ENCODE measurements at regions not wholly inside any gene's neighbourhood (a gene's known extent, or its start where the extent isn't known, plus 50 kb on each side); places are given as distances from the start of the nearest gene placed in this dataset.

DNA sequence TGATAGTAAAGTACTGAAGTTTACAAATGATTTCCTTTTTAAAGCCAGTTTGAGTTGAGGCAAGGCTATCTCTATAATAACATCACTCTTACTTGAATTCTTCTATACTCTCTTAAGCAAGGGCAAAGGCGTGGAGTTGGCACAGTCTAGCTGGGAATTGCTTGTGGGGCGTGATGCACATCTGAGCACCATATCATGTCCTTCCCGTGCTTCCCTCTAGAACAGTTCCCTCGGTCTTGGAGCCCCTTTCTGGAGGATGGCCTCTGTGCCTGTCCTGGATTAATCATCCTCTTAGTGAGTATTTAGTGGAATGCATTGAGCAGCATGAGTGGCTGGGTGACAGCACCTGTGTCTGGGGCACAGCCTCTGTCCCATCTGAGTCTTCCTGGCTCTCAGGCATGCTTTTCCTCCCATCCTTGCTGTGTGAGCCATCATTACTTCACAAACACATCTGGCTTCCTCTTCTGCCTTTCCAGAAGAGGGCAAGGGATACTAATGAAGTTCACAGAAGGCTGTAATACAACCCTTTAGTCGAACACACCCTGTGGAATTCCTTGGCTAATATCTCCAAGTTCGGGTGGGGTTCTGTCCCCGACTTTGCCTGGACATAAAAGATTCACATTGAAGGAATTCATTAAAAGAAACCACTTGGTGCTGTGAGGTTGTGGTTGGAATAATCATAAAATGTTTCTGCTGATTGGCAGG, 188.2 kb downstream of the FNDC1 start:
- TF ChIP-seq CTCF (IDR thresholded peaks at IDR 0.05; ENCODE audit: low read length, missing control alignments) = no peak
- H3K4me3 ChIP-seq (replicated peaks; ENCODE audit: low read depth, low read length) = no peak overlapping the region
- DNase-seq (ENCODE audit: low read depth) = no peak

DNA sequence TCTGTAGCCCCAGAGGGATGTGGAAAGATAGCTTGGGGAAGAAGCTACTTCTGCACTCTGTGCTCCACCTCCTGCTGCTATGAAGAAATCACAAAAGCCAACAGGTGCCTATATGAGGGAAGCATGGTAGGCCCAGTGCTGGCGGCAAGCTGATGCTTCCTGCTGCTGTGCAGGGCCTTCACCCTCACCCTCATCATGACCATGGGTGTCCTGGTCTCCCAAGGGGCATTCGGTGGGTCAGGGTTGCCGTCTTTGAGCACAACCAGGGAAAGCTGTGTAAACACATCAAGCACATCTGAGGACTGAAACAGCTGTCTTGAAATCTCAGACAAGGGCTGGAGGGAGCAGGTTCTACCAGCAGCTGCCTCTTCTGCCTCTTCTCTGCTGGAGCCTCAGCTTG, 184.0 kb downstream of the FNDC1 start:
- TF ChIP-seq CTCF (IDR thresholded peaks at IDR 0.05; ENCODE audit: low read length, missing control alignments) = no peak

DNA sequence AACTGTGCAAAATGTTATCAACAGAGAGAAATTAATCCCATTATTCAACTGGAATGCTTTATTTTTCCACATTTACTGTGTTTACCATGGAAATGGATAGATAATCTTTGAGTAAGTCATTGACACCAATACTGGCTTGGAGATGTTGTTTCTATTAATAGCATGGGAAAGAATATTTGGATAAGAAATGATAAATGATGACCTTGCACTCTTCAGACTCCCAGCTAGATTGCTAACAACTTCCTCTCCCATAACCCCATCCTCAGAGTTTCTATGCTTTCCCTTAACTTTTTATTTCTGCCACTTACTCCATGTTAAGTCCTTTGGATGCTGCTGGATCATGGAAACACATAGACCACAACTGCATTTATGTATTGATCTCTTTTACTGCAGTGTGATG, 182.5 kb downstream of the FNDC1 start:
- DNase-seq (ENCODE audit: low read depth) = no peak
- no peak overlapping the region for H3K4me3 ChIP-seq (replicated peaks; ENCODE audit: low read depth, low read length)
- TF ChIP-seq CTCF (IDR thresholded peaks at IDR 0.05; ENCODE audit: low read length, missing control alignments) = no peak

More for the DNA sequence above, 184.0 kb downstream of the FNDC1 start:
- DNase-seq (ENCODE audit: low read depth) = no peak
- H3K4me3 ChIP-seq (replicated peaks; ENCODE audit: low read depth, low read length) = no peak overlapping the region

DNA sequence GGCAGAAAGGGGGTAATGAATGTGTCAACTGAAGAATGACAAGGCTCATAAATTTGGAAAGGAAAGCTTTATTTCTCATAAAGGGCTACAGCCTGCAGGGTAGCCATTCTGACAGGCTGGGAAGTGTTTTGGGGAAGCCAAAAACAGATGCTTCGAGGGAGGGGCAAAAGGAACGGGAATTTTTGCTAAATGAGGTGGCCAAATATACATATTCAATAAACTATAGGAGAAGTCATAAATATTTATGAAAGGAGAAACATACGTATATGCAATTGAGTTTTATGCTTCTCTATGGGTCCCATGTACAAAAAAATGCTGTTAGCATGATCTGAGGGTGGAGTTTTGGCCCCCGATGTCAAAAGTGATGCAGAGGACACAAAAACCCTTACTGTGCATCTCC, 180.7 kb downstream of the FNDC1 start:
- no peak for DNase-seq (ENCODE audit: low read depth)
- no peak for TF ChIP-seq CTCF (IDR thresholded peaks at IDR 0.05; ENCODE audit: low read length, missing control alignments)
- H3K4me3 ChIP-seq (replicated peaks; ENCODE audit: low read depth, low read length) = no peak overlapping the region

DNA sequence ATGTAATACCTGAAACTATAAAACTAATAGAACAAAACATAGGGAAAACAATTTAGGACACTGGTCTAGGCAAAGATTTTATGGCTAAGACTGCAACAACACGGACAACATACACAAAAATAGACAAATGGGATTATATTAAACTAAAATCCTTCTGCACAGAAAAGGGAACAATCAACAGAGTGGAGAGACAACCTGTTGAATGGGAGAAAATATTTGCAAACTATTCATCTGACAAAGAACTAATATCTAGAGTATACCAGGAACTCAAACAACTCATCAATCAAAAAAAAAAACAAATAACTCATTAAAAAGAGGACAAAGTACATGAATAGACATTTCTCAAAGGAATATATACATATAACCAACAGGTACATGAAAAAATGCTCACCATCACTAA, 174.5 kb downstream of the FNDC1 start:
- TF ChIP-seq CTCF (IDR thresholded peaks at IDR 0.05; ENCODE audit: low read length, missing control alignments) = no peak
- no peak for DNase-seq (ENCODE audit: low read depth)
- H3K4me3 ChIP-seq (replicated peaks; ENCODE audit: low read depth, low read length) = no peak overlapping the region

- no peak for TF ChIP-seq CTCF (IDR thresholded peaks at IDR 0.05; ENCODE audit: low read length, missing control alignments)
- H3K4me3 ChIP-seq (replicated peaks; ENCODE audit: low read depth, low read length) = no peak overlapping the region
- no peak for DNase-seq (ENCODE audit: low read depth)
Measured at GRCh38 chr6:159342146-159342545, 172.9 kb downstream of the FNDC1 start.

- H3K4me3 ChIP-seq (replicated peaks; ENCODE audit: low read depth, low read length) = no peak overlapping the region
- no peak for DNase-seq (ENCODE audit: low read depth)
- no peak for TF ChIP-seq CTCF (IDR thresholded peaks at IDR 0.05; ENCODE audit: low read length, missing control alignments)
Measured at GRCh38 chr6:159334068-159334467, 164.9 kb downstream of the FNDC1 start.
